Hepatocyte (in vitro differentiated cells): ENCODE measurements at regions not wholly inside any gene's neighbourhood (a gene's known extent, or its start where the extent isn't known, plus 50 kb on each side); places are given as distances from the start of the nearest gene placed in this dataset.

Source experiments
- CTCF ChIP-seq: fragments of 200-600 bp; sonication (generic); IDR thresholded peaks from 2 replicates; pipeline ENCODE4 v1.5.1; 2016; ENCODE audit warnings: antibody characterized with exemption, mild to moderate bottlenecking; ENCODE audit not compliant: poor library complexity
- EZH2 ChIP-seq: fragments of 200-600 bp; sonication (generic); IDR thresholded peaks from 2 replicates; pipeline ENCODE4 v1.6.1; 2016; ENCODE audit warnings: antibody characterized with exemption, mild to moderate bottlenecking, borderline replicate concordance
- EZH2phosphoT487 ChIP-seq: fragments of 200-600 bp; sonication (generic); IDR thresholded peaks from one replicate; pipeline ENCODE4 v1.6.1; 2018; ENCODE audit warnings: antibody characterized with exemption, mild to moderate bottlenecking, low read depth, moderate library complexity; ENCODE audit not compliant: unreplicated experiment, severe bottlenecking

- TF ChIP-seq CTCF (no peak), EZH2 (no peak), EZH2phosphoT487 (no peak)
Measured at GRCh38 chr18:37662099-37662498, 96.5 kb upstream of the CELF4 start.
